Activated CD4-positive, alpha-beta T cell treated with anti-CD3 and anti-CD28 coated beads for 36 hours (primary cell): ENCODE measurements at regions not wholly inside any gene's neighbourhood (a gene's known extent, or its start where the extent isn't known, plus 50 kb on each side); places are given as distances from the start of the nearest gene placed in this dataset.

Experiments
- ATAC-seq: fragments of 200-7000 bp; cut with Tn5 transposase; one replicate; pipeline ENCODE4 v1.10.0; 2021; ENCODE audit warnings: mild to moderate bottlenecking, moderate library complexity
- CTCF ChIA-PET: fragments of 350-600 bp; sonication (Branson Sonifier 250); formaldehyde crosslinking; loops from one replicate; lab custom pipeline; 2021; ENCODE audit warnings: antibody characterized with exemption; lab: Charles Lee
- POLR2A ChIA-PET: fragments of 350-600 bp; sonication (Branson Sonifier 250); formaldehyde crosslinking; loops from one replicate; lab custom pipeline; 2021; ENCODE audit warnings: antibody characterized with exemption, inconsistent platforms; lab: Charles Lee
- DNase-seq: peaks from one replicate; pipeline ENCODE4 v3.0.0-alpha.2; 2020
- H3K27ac Mint-ChIP-seq: one replicate; pipeline ENCODE4 v1.8.0; 2021; ENCODE audit warnings: mixed read lengths
- H3K27me3 Mint-ChIP-seq: one replicate; pipeline ENCODE4 v1.8.0; 2021; ENCODE audit warnings: mixed read lengths
- H3K36me3 Mint-ChIP-seq: one replicate; pipeline ENCODE4 v1.8.0; 2021; ENCODE audit warnings: low read depth, mixed read lengths
- H3K4me1 Mint-ChIP-seq: one replicate; pipeline ENCODE4 v1.8.0; 2021; ENCODE audit warnings: mixed read lengths
- H3K4me3 Mint-ChIP-seq: one replicate; pipeline ENCODE4 v1.8.0; 2021; ENCODE audit warnings: mild to moderate bottlenecking, moderate library complexity, mixed read lengths
- H3K9me3 Mint-ChIP-seq: one replicate; pipeline ENCODE4 v1.8.0; 2021; ENCODE audit warnings: low read depth, mixed read lengths
- intact Hi-C, 2 experiments: fragments of 100-400 bp; cut with DNase I in 1 of 2; cut with micrococcal nuclease in 1 of 2; formaldehyde crosslinking; loops; one replicate each; pipeline versions ENCODE4 v1.14.2 to v1.15.1; 2022 to 2024; cut with DNase I, micrococcal nuclease

DNA sequence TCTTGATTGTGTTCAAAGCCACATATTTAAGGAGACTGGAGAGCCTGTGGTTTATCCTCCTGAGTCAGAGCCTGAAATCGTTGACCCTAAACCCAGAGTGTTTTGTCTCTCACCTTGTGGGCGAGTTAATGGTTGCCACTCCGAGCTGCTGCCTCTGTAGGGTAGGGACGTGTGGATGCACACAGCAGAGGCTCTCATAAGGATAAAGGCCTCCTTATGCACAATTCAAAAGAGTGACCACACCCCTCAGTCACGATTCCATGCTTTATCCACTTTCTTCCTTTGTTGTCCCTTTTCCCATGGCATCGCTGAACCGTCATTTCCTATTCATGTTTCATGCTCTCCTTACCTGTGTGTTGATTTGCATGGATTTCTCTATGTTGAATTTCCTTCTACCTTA is 805.0 kb upstream of the RBFOX1 start:
- H3K27ac Mint-ChIP-seq: no peak overlapping the region

DNA sequence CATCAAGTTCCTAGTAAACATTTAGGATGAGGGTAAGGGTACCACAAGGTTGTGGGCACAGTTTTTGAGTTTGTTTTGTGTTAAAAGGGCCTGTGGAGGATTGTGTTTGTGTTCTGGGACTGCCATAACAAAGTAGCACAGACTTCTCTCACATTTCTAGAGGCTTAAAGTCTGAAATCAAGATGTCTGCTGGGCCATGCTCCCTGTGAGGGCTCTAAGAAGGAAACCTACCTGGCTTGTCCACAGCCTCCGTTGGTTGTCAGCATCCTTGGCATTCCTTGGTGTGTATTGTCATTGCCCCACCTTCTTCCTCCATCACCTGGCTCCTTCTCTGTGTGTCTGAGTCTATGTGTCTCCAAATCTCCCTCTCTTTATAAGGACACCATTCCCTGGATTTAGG is 808.1 kb upstream of the RBFOX1 start:
- Mint-ChIP-seq H3K4me1 (no peaks in the 10 kb centered on the region), H3K27ac (no peak overlapping the region), H3K4me3 (no peak overlapping the region), H3K27me3 (no peaks in the 10 kb centered on the region), H3K36me3 (no peaks in the 10 kb centered on the region), H3K9me3 (peaks cover 9% of the 10 kb centered on the region)
- intact Hi-C loops: no loop called here
- ATAC-seq (no peak), DNase-seq (no peak)
- CTCF ChIA-PET: no interaction called here
- POLR2A ChIA-PET: no interaction called here

More for the DNA sequence above, 805.0 kb upstream of the RBFOX1 start:
- ChIA-PET CTCF (no interaction called here), POLR2A (no interaction called here)
- intact Hi-C loops: no loop called here
- ATAC-seq (no peak), DNase-seq (no peak)
- Mint-ChIP-seq H3K36me3 (no peaks in the 10 kb centered on the region), H3K4me1 (no peaks in the 10 kb centered on the region), H3K9me3 (peaks cover 12% of the 10 kb centered on the region), H3K27me3 (no peaks in the 10 kb centered on the region), H3K4me3 (no peak overlapping the region)

DNA sequence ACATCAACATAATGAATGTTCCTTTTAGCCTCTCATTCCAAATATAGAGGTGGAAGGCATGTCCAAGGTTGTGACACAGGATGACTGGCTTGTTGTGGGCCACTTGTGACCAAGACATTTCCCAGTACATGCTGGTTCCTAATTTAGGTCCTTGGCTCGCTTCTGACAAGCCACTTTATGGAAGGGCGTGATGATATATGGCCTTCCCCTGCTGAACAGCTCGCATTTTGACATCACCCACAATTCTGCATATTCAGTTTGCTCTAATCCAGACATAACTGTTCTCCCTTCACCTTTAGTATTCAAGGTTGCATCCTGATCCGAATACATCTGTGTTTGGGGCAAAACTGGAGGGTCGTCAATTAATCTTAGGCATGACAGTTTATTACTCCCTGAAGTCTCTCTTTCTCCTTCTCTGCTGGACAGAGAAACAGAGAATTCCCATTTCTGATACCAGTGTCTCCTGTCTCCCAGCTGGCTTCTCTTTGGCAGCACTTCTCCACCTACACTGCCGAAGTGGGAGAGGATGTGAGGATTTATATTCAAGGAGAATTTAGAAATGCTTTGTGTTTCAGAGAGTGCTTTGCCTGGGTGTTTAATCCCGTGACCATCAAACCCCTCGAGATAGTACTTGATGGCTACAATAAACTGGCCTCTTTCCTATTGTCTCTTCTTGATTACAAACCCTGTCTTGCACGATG is 815.5 kb upstream of the RBFOX1 start:
- no peaks in the 10 kb centered on the region for H3K36me3 Mint-ChIP-seq
- CTCF ChIA-PET: no interaction called here

DNA sequence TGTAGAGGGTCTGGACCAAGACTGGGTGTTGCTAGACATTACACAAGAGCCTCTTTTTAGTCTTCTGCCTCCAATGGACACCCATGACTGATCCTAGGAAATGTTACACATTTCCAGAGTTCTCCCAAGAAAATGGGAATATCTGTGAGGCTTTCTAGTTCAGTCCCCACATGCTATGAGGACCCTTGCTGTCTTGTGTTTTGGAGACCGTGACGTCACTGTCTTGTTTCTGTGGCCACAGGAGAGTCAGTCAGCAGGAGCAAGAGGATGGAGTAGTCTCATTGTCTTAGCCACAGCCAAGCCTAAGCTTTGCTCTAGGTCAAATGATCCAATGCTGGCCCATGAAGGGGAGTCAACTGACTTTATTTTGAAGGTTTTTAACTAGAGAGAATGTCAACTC is 820.1 kb upstream of the RBFOX1 start:
- H3K27ac Mint-ChIP-seq: no peak overlapping the region
- ATAC-seq (no peak), DNase-seq (no peak)
- ChIA-PET CTCF (no interaction called here), POLR2A (no interaction called here)
- no peaks in the 10 kb centered on the region for H3K27me3 Mint-ChIP-seq
- no peaks in the 10 kb centered on the region for H3K4me1 Mint-ChIP-seq
- intact Hi-C loops: no loop called here
- H3K9me3 Mint-ChIP-seq: peaks cover 15% of the 10 kb centered on the region
- H3K36me3 Mint-ChIP-seq: no peaks in the 10 kb centered on the region
- no peak overlapping the region for H3K4me3 Mint-ChIP-seq

More for the DNA sequence above, 815.5 kb upstream of the RBFOX1 start:
- POLR2A ChIA-PET: no interaction called here
- Mint-ChIP-seq H3K4me1 (no peaks in the 10 kb centered on the region), H3K4me3 (no peak overlapping the region), H3K27me3 (no peaks in the 10 kb centered on the region), H3K27ac (no peak overlapping the region), H3K9me3 (peaks cover 14% of the 10 kb centered on the region)
- intact Hi-C loops: no loop called here
- DNase-seq (no peak), ATAC-seq (no peak)

DNA sequence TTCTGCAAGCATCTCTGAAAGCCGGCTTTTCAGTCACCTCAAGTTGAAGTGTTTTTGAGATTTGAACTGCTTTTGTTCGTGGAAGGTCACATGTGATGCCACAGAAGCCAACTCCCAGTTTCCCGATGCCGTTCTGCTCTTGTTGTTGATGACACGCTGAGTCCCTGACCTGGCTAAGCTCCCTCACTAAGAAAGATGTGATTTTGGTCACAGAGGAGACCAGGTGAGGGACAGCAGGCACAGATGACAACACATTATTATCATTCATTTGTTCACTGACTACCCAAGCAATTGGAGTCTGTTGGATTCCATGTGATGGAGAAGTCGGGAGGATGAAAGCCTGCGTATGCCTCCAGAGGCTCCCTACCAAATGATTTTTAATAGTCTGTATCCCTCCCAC is 822.4 kb upstream of the RBFOX1 start:
- intact Hi-C loops: no loop called here
- Mint-ChIP-seq H3K27ac (no peak overlapping the region), H3K4me1 (no peaks in the 10 kb centered on the region), H3K9me3 (peaks cover 20% of the 10 kb centered on the region), H3K36me3 (no peaks in the 10 kb centered on the region), H3K4me3 (no peak overlapping the region), H3K27me3 (no peaks in the 10 kb centered on the region)
- POLR2A ChIA-PET: no interaction called here
- CTCF ChIA-PET: no interaction called here
- DNase-seq: no peak
- ATAC-seq: no peak

DNA sequence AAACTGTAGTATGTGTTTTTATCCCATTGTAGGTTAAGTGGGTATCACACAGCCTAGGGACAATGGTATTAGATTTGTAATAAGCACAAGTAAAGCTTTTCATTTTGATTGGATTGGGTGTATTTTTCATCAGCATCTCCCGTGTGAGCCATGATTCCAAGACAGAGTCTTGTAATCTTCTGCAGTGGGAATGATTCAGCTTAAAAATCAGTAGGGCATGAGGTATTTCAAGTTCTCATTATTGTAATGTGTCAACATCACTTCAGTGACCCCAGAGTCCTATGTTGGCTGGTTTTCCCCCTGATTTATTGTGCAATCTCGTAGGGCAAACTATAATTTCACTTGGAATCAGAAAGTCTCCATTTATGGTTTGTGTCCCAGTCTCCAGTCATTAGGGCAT is 833.2 kb upstream of the RBFOX1 start:
- intact Hi-C loops: no loop called here
- Mint-ChIP-seq H3K27ac (no peak overlapping the region), H3K9me3 (peaks cover 9% of the 10 kb centered on the region), H3K27me3 (no peaks in the 10 kb centered on the region), H3K36me3 (no peaks in the 10 kb centered on the region), H3K4me3 (no peak overlapping the region), H3K4me1 (no peaks in the 10 kb centered on the region)
- ATAC-seq (peak; percentile 4), DNase-seq (no peak)
- CTCF ChIA-PET: no interaction called here
- POLR2A ChIA-PET: no interaction called here

DNA sequence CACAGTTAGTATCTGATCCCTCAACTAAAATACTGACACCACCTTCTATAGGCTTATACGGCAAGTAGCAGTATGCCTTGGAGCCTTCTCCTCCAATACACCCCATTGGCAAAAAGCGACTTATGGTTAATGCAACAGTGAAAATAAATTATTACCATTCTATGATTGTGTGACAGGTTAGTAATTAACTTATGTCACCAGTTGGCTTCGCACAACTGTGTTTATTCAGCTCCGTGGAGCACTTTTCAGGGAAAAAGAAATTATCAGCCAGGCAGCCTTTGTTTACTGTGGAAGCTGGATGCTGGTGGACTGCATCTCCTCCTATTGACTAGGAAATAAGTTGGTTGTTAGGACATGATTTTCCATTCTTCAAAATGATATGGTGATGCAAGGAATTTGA is 833.8 kb upstream of the RBFOX1 start:
- Mint-ChIP-seq H3K36me3 (no peaks in the 10 kb centered on the region), H3K27me3 (no peaks in the 10 kb centered on the region), H3K4me3 (no peak overlapping the region), H3K9me3 (peaks cover 9% of the 10 kb centered on the region), H3K4me1 (no peaks in the 10 kb centered on the region), H3K27ac (no peak overlapping the region)
- intact Hi-C loops: no loop called here
- no peak for ATAC-seq
- POLR2A ChIA-PET: no interaction called here
- CTCF ChIA-PET: no interaction called here
- DNase-seq: no peak

DNA sequence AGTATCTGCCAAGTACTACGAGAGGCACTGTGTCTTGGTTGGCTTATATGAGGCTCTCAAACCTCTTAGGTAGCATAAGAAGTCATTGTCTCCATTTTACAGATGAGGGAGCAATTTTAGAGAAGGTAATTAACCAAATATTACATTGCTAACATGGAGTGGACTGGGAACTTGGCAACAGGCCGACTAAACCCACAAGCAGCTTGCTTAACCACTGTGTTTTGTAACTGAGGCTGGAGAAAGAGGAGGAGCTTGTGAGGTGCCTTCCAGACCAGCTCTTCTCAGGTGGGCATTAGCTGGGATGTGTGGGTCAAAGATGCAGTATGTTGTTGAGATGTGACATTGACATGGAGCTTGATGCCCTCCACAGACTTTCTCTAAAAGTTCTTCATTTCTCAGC is 835.6 kb upstream of the RBFOX1 start:
- CTCF ChIA-PET: no interaction called here
- Mint-ChIP-seq H3K4me3 (no peak overlapping the region), H3K27me3 (no peaks in the 10 kb centered on the region), H3K9me3 (peaks cover 9% of the 10 kb centered on the region), H3K27ac (no peak overlapping the region), H3K4me1 (no peaks in the 10 kb centered on the region), H3K36me3 (no peaks in the 10 kb centered on the region)
- DNase-seq: no peak
- POLR2A ChIA-PET: no interaction called here
- intact Hi-C loops: no loop called here
- no peak for ATAC-seq

DNA sequence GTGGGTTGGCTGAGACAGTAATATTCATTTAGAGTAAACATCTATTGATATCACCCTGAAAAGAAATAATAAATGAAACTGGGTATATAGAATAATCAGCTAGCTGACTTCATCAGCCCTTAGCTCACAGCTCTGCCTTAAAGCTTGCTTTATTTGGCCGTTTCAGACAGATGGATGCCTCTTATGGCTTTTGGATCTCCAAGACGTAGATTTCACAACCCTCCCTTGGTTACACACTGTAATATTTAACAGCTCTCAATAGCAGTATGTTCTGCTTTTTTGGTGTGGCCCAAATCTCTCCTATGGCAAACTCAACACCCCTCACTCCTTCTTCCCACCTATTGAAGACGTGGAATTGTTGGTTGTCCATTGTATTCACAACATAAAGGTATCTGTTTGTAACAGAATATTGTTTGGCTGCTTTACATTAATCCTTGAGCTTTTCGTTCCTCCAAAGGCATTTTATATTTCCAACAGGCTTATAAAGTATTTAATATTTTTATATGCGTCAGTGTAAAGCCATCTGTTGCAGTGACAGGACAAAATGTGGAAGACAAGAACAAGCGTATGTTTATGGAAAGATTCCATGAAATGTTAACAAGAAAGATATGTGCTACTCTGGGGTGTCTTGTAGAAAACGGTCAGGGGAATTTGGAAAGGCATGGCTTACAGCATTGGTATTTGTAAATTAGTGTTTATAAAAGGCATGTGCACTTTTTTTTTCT is 837.0 kb upstream of the RBFOX1 start:
- DNase-seq (no peak), ATAC-seq (no peak)
- H3K4me1 Mint-ChIP-seq: no peaks in the 10 kb centered on the region
- ChIA-PET POLR2A (no interaction called here), CTCF (interaction anchor here (0.8 kb wide), 1 partner anchor 31 kb away, joined by 3 read pairs; no protein-coding TSS in a partner anchor)
- intact Hi-C loops: no loop called here
- H3K4me3 Mint-ChIP-seq: no peak overlapping the region
- H3K27me3 Mint-ChIP-seq: no peaks in the 10 kb centered on the region
- H3K36me3 Mint-ChIP-seq: no peaks in the 10 kb centered on the region
- H3K27ac Mint-ChIP-seq: no peak overlapping the region
- H3K9me3 Mint-ChIP-seq: peaks cover 8% of the 10 kb centered on the region

DNA sequence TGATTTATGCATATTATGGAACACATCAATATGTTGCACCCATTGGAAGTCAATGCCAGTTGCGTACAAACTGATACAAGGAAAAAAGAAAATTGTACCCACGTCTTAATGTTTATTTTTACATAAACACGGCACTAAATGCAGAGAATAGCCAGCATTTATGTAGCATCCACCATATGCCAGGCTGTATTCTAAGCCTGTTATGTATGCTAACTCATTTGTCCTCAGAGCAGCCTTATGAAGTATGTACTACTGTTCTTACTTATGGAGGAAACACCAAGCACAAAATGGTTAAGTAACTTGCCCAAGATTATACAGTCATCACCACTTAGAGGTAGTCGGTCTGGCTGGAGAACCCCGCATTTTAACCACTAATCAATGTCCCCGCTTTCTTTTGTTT is 837.9 kb upstream of the RBFOX1 start:
- ATAC-seq (no peak), DNase-seq (no peak)
- Mint-ChIP-seq H3K27ac (no peak overlapping the region), H3K36me3 (no peaks in the 10 kb centered on the region), H3K4me1 (no peaks in the 10 kb centered on the region), H3K4me3 (no peak overlapping the region), H3K27me3 (no peaks in the 10 kb centered on the region), H3K9me3 (peaks cover 3% of the 10 kb centered on the region)
- CTCF ChIA-PET: interaction anchor here (0.8 kb wide), 1 partner anchor 30 kb away, joined by 3 read pairs; no protein-coding TSS in a partner anchor
- intact Hi-C loops: no loop called here
- POLR2A ChIA-PET: no interaction called here

DNA sequence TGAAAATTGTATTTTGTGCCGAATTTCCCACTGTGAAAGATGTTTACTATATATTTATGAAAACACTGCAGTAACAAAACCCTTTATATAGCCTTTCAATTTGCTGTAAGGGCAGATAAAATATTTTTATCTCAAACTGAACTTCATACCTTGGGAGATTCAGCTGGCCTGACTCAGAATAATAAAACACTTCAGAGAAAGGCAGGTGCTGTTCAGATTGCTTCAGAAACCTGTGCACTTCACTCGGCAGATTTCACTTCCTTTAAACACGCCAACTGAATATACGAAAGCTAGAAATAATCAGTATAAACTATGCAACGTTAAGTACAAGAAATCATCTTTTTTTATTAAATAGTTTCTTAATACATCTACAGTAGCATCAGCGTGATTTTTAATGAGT is 839.1 kb upstream of the RBFOX1 start:
- DNase-seq: no peak
- Mint-ChIP-seq H3K36me3 (no peaks in the 10 kb centered on the region), H3K4me3 (no peak overlapping the region), H3K4me1 (no peaks in the 10 kb centered on the region), H3K27me3 (no peaks in the 10 kb centered on the region), H3K27ac (no peak overlapping the region), H3K9me3 (peaks cover 3% of the 10 kb centered on the region)
- POLR2A ChIA-PET: no interaction called here
- CTCF ChIA-PET: no interaction called here
- no peak for ATAC-seq
- intact Hi-C loops: no loop called here

DNA sequence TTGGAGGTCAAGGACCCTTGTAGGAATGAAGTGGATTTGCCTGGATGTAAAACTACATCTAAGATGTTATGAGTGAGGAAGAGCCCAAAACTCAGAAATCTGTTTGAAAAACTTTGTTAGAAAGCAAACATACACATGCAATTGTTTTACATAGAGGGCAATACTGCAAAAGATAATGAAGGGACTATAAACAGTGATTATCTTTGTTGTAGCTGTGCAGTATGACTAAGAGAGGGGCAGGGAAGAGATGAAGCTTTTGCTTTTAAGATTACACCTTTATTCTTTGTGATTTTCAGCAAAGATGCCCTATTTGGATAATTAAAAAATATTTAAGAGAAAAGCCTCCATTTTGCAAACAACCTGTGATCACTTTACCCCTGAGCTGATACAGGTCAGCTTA is 839.9 kb upstream of the RBFOX1 start:
- no peak for DNase-seq
- intact Hi-C loops: no loop called here
- no peaks in the 10 kb centered on the region for H3K27me3 Mint-ChIP-seq
- H3K4me1 Mint-ChIP-seq: no peaks in the 10 kb centered on the region
- ChIA-PET POLR2A (no interaction called here), CTCF (no interaction called here)
- no peak for ATAC-seq
- peaks cover 3% of the 10 kb centered on the region for H3K9me3 Mint-ChIP-seq
- H3K27ac Mint-ChIP-seq: no peak overlapping the region
- H3K36me3 Mint-ChIP-seq: no peaks in the 10 kb centered on the region
- no peak overlapping the region for H3K4me3 Mint-ChIP-seq
